ENCODE measurements at regions not wholly inside any gene's neighbourhood (a gene's known extent, or its start where the extent isn't known, plus 50 kb on each side); places are given as distances from the start of the nearest gene placed in this dataset.
A peak's percentile ranks its signal among the peaks of the same experiment; 100 is the strongest.

DNA sequence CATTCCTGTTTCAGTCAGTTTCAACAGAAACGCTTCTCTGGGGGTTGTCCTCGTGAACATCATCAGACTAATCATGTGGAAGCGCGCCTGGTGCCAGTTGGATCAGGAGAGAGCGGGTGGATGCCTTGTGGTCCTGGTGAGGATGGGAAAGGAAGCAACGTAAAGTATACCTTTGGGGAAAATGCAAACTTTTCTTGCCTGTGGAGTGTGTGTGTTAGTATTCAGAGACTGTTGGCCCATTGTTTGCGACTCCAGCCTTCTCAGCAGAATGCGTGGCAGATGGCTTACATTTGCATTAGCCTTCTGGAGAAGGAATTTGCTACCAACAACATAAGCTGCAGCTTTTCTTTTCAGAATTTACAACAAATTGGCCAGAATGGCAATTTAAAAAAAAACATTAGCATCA lies 173.9 kb downstream of the RWDD3 start:
- Histone ChIP-seq H3K79me2 (ENCODE audit: control insufficient read depth in 1 of 2, insufficient read depth in 2 of 2, low read length in 2 of 2) (no peaks in the 10 kb centered on the region), H3K9me3 (ENCODE audit: insufficient read depth in 2 of 2, low read depth in 1 of 2, low read length in 1 of 2) (peaks cover 13 to 17% of the 10 kb centered on the region in 2 experiments), H3K4me2 (ENCODE audit: insufficient read depth in 1 of 2, low read depth in 2 of 2, low read length in 2 of 2) (peak overlapping the region; percentile 35 to 54), H3K18ac (ENCODE audit: extremely low read depth, low read length) (no peak overlapping the region; the same call in 1 of the 2 replicates), H3K4me1 (replicated peaks in 1 of 4; ENCODE audit: control insufficient read depth in 3 of 4, insufficient read depth in 4 of 4, low read length in 3 of 4) (peaks cover 6 to 19% (median 17%) of the 10 kb centered on the region in 4 experiments; a peak in 6 of 7 replicates), H2BK120ac (replicated peaks; ENCODE audit: low read depth, low read length) (no peak overlapping the region), H2BK15ac (ENCODE audit: low read length) (no peak overlapping the region), H4K91ac (replicated peaks; ENCODE audit: insufficient read length, low read length) (peak overlapping the region; percentile 81), H3K36me3 (ENCODE audit: control insufficient read depth in 2 of 4, insufficient read depth in 4 of 4, low read length in 3 of 4) (peaks cover 0 to 9% (median 0%) of the 10 kb centered on the region in 4 experiments; a peak in 1 of 8 replicates), H2AK5ac (ENCODE audit: low read depth, low read length) (no peak overlapping the region), H4K20me1 (replicated peaks in 1 of 2; ENCODE audit: control insufficient read depth in 1 of 2, insufficient read depth in 2 of 2, low read length in 2 of 2) (no peaks in the 10 kb centered on the region), H3K4me3 (ENCODE audit: extremely low read depth in 1 of 4, insufficient read depth in 2 of 4, low read depth in 3 of 4, low read length in 4 of 4) (peak overlapping the region in 1 of 4 experiments; percentile 23; a peak in 1 of 8 replicates), H3K27me3 (replicated peaks in 1 of 4; ENCODE audit: control insufficient read depth in 3 of 4, extremely low read depth in 1 of 4, insufficient read depth in 3 of 4, low read length in 3 of 4) (no peaks in the 10 kb centered on the region), H3K23me2 (ENCODE audit: low read depth, low read length) (no peaks in the 10 kb centered on the region), H3K23ac (ENCODE audit: insufficient read length) (no peak overlapping the region), H2BK12ac (ENCODE audit: low read depth, low read length) (peak overlapping the region; percentile 82; the same call in 1 of the 2 replicates), H2BK5ac (ENCODE audit: low read depth, low read length) (peak overlapping the region; percentile 86; the same call in 1 of the 2 replicates), H3K14ac (ENCODE audit: insufficient read length) (no peak overlapping the region), H3K27ac (ENCODE audit: low read depth, low read length) (peak overlapping the region; percentile 80), H4K5ac (ENCODE audit: insufficient read length, low read depth, low read length) (peak overlapping the region; percentile 55), H2BK20ac (ENCODE audit: low read length) (peak overlapping the region; percentile 37; the same call in 1 of the 2 replicates), H3K9ac (replicated peaks in 1 of 4; ENCODE audit: extremely low read depth in 1 of 4, low read depth in 3 of 4, low read length in 3 of 4) (peak overlapping the region in 1 of 4 experiments; percentile 15; a peak in 1 of 7 replicates), H3K4ac (replicated peaks; ENCODE audit: insufficient read length, low read depth, low read length) (no peak overlapping the region), H4K8ac (ENCODE audit: extremely low read depth, insufficient read depth, low read length) (no peak overlapping the region), H3K79me1 (ENCODE audit: low read depth, low read length) (no peaks in the 10 kb centered on the region), H2AFZ (ENCODE audit: low read length) (no peak overlapping the region; the same call in 1 of the 2 replicates), H3K56ac (replicated peaks; ENCODE audit: insufficient read length, low read depth, low read length) (no peak overlapping the region)
- peak; percentile 31 to 52 for DNase-seq (ENCODE audit: low read depth in 1 of 2, low spot score in 2 of 2)
- ChIA-PET POLR2A (ENCODE audit: partially characterized antibody) (interaction anchor here (1.0 to 1.6 kb wide), 2 partner anchors 13 to 1320 kb away, joined by 3 to 4 read pairs; no protein-coding TSS in a partner anchor), CTCF (ENCODE audit: partially characterized antibody) (interaction anchor here (1.2 kb wide), 1 partner anchor 13 kb away, joined by 3 read pairs; no protein-coding TSS in a partner anchor)
- WGBS, 2 experiments (ENCODE audit: extremely low coverage in 1 of 2, insufficient coverage in 1 of 2, insufficient read length in 1 of 2, insufficient replicate concordance in 2 of 2, low coverage in 1 of 2, low lambda C conversion rate in 2 of 2, missing lambda C conversion rate in 1 of 2) = 3% methylated on average over 8 of the region's 8 CpGs; no CpG with 5 or more reads in 1 of the 2 experiments
- FAIRE-seq = no peak
- TF ChIP-seq, protein P1, sequence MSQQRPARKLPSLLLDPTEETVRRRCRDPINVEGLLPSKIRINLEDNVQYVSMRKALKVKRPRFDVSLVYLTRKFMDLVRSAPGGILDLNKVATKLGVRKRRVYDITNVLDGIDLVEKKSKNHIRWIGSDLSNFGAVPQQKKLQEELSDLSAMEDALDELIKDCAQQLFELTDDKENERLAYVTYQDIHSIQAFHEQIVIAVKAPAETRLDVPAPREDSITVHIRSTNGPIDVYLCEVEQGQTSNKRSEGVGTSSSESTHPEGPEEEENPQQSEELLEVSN (IDR thresholded peaks at IDR 0.05) = peak; percentile 53
- 0 out of 2 replicates have a peak, but pooled peaks have one; percentile 38 for TF ChIP-seq TEAD4 (IDR thresholded peaks at IDR 0.05; ENCODE audit: low read depth, low read length)
- no peak for TF ChIP-seq SP1 (IDR thresholded peaks at IDR 0.05; ENCODE audit: low read depth, low read length)
- TF ChIP-seq BCL11A (IDR thresholded peaks at IDR 0.05; ENCODE audit: low read depth in 2 of 2, low read length in 2 of 2) = no peak
- TF ChIP-seq BACH1 (IDR thresholded peaks at IDR 0.05; ENCODE audit: low read length) = no peak
- no peak for TF ChIP-seq CHD1 (IDR thresholded peaks at IDR 0.05; ENCODE audit: low read depth, low read length)
- 0 out of 3 replicates have a peak, but pooled peaks of 1 of the 2 experiments have one; percentile 9 for TF ChIP-seq EP300 (IDR thresholded peaks at IDR 0.05; ENCODE audit: borderline replicate concordance in 1 of 2, low read depth in 2 of 2, low read length in 2 of 2)
- TF ChIP-seq, protein P2, sequence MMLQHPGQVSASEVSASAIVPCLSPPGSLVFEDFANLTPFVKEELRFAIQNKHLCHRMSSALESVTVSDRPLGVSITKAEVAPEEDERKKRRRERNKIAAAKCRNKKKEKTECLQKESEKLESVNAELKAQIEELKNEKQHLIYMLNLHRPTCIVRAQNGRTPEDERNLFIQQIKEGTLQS (IDR thresholded peaks at IDR 0.05; ENCODE audit: insufficient read depth, low read depth, low read length) = no peak
- TF ChIP-seq RBBP5 (IDR thresholded peaks at IDR 0.05; ENCODE audit: borderline replicate concordance, low read depth, low read length) = 0 out of 2 replicates have a peak, but pooled peaks have one; percentile 30
- TF ChIP-seq, protein P3, sequence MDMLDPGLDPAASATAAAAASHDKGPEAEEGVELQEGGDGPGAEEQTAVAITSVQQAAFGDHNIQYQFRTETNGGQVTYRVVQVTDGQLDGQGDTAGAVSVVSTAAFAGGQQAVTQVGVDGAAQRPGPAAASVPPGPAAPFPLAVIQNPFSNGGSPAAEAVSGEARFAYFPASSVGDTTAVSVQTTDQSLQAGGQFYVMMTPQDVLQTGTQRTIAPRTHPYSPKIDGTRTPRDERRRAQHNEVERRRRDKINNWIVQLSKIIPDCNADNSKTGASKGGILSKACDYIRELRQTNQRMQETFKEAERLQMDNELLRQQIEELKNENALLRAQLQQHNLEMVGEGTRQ (IDR thresholded peaks at IDR 0.05; ENCODE audit: low read length) = 0 out of 2 replicates have a peak, but pooled peaks have one; percentile 5

Measured in H1 (cell line).